CD8-positive, alpha-beta memory T cell (primary cell): ENCODE measurements at regions not wholly inside any gene's neighbourhood (a gene's known extent, or its start where the extent isn't known, plus 50 kb on each side); places are given as distances from the start of the nearest gene placed in this dataset.

Experiments used
- CTCF ChIA-PET: fragments of 350-600 bp; sonication (Branson Sonifier 250); formaldehyde crosslinking; loops from one replicate; lab custom pipeline; 2021; ENCODE audit warnings: antibody characterized with exemption; lab: Charles Lee
- POLR2A ChIA-PET: fragments of 350-600 bp; sonication (Branson Sonifier 250); formaldehyde crosslinking; loops from one replicate; lab custom pipeline; 2021; ENCODE audit warnings: antibody characterized with exemption; lab: Charles Lee
- DNase-seq, 5 donors: peaks; one replicate each; pipeline versions ENCODE4 v3.0.0 to v3.0.0-alpha.2; 2020 to 2022; ENCODE audit warnings: mixed read lengths in 1 of 5
- H3K27ac ChIP-seq: one replicate; pipeline ENCODE4 v1.7.0; 2013; ENCODE audit warnings: low read depth, mild to moderate bottlenecking, low read length, moderate library complexity
- H3K27me3 ChIP-seq: 2 replicates; pipeline ENCODE4 v1.7.0; 2013; ENCODE audit warnings: low read length, mild to moderate bottlenecking; ENCODE audit not compliant: insufficient read depth, poor library complexity, severe bottlenecking
- H3K36me3 ChIP-seq: 2 replicates; pipeline ENCODE4 v1.7.0; 2013; ENCODE audit warnings: mild to moderate bottlenecking, low read length, moderate library complexity; ENCODE audit not compliant: insufficient read depth
- H3K4me1 ChIP-seq: 2 replicates; pipeline ENCODE4 v1.7.0; 2013; ENCODE audit warnings: mild to moderate bottlenecking, low read length, moderate library complexity; ENCODE audit not compliant: insufficient read depth
- H3K4me3 ChIP-seq: 2 replicates; pipeline ENCODE4 v1.7.0; 2013; ENCODE audit warnings: mild to moderate bottlenecking, low read length
- H3K9me3 ChIP-seq: 2 replicates; pipeline ENCODE4 v1.7.0; 2013; ENCODE audit warnings: mild to moderate bottlenecking, low read length
- H3K27ac Mint-ChIP-seq, 8 donors: one replicate each; pipeline ENCODE4 v1.8.0; 2020 to 2021; ENCODE audit warnings: mixed read lengths in 8 of 8, mild to moderate bottlenecking in 6 of 8, inconsistent platforms in 3 of 8, moderate library complexity in 3 of 8
- H3K27me3 Mint-ChIP-seq, 2 donors: one replicate each; pipeline ENCODE4 v1.8.0; 2020 to 2021; ENCODE audit warnings: mixed read lengths in 2 of 2, mild to moderate bottlenecking in 1 of 2, moderate library complexity in 1 of 2
- H3K36me3 Mint-ChIP-seq, 3 donors: one replicate each; pipeline ENCODE4 v1.8.0; 2020 to 2021; ENCODE audit warnings: mixed read lengths in 3 of 3, inconsistent platforms in 1 of 3, mild to moderate bottlenecking in 1 of 3
- H3K4me1 Mint-ChIP-seq, 3 donors: one replicate each; pipeline ENCODE4 v1.8.0; 2020 to 2021; ENCODE audit warnings: mixed read lengths in 3 of 3, inconsistent platforms in 1 of 3, mild to moderate bottlenecking in 1 of 3
- H3K4me3 Mint-ChIP-seq, 7 donors: one replicate each; pipeline ENCODE4 v1.8.0; 2020 to 2021; ENCODE audit warnings: mixed read lengths in 7 of 7, mild to moderate bottlenecking in 6 of 7, moderate library complexity in 4 of 7, inconsistent platforms in 2 of 7
- H3K9me3 Mint-ChIP-seq, 5 donors: one replicate each; pipeline ENCODE4 v1.8.0; 2020 to 2022; ENCODE audit warnings: mixed read lengths in 5 of 5, mild to moderate bottlenecking in 3 of 5, moderate library complexity in 2 of 5, inconsistent platforms in 1 of 5

DNA sequence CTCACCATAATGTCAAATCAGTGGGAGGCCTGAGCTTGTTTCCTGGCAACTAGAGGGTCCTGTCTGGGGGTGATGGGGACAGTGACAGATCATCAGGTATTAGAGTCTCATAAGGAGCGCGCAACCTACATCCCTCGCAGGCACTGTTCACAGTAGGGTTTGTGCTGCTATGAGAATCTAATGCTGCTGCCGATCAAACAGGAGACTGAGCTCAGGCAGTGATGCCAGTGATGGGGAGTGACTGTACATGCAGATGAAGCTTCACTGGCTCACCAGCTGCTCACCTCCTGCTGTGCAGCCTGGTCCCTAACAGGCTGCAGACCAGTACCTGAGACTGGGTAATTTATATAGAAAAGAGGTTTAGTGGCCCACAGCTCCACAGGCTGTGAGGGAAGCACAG, 147.3 kb downstream of the TTLL2 start:
- Histone ChIP-seq H3K36me3 (no peaks in the 10 kb centered on the region), H3K4me3 (no peak overlapping the region), H3K27ac (no peak overlapping the region), H3K9me3 (no peaks in the 10 kb centered on the region), H3K4me1 (no peaks in the 10 kb centered on the region), H3K27me3 (no peaks in the 10 kb centered on the region)
- Mint-ChIP-seq H3K4me1 (peaks cover 0 to 7% (median 0%) of the 10 kb centered on the region in 3 donors), H3K27ac (no peak overlapping the region), H3K4me3 (no peak overlapping the region), H3K9me3 (no peaks in the 10 kb centered on the region), H3K36me3 (no peaks in the 10 kb centered on the region), H3K27me3 (peaks cover 0 to 2% of the 10 kb centered on the region in 2 donors)
- no peak for DNase-seq
- POLR2A ChIA-PET = no interaction called here
- CTCF ChIA-PET = no interaction called here

GRCh38 chr6:167472880-167473279, 148.0 kb downstream of the TTLL2 start:
- no peak for DNase-seq
- H3K4me3 Mint-ChIP-seq = no peak overlapping the region
- H3K4me1 Mint-ChIP-seq = peaks cover 0 to 7% (median 0%) of the 10 kb centered on the region in 3 donors
- H3K27ac Mint-ChIP-seq = no peak overlapping the region
- no peaks in the 10 kb centered on the region for H3K4me1 ChIP-seq
- H3K27me3 ChIP-seq = no peaks in the 10 kb centered on the region
- peaks cover 0 to 8% of the 10 kb centered on the region in 2 donors for H3K27me3 Mint-ChIP-seq
- H3K9me3 Mint-ChIP-seq = no peaks in the 10 kb centered on the region
- no peaks in the 10 kb centered on the region for H3K36me3 Mint-ChIP-seq
- H3K36me3 ChIP-seq = no peaks in the 10 kb centered on the region
- H3K9me3 ChIP-seq = no peaks in the 10 kb centered on the region
- POLR2A ChIA-PET = no interaction called here
- H3K27ac ChIP-seq = no peak overlapping the region
- H3K4me3 ChIP-seq = no peak overlapping the region
- CTCF ChIA-PET = no interaction called here

- CTCF ChIA-PET = no interaction called here
- Histone ChIP-seq H3K9me3 (no peaks in the 10 kb centered on the region), H3K27ac (no peak overlapping the region), H3K4me3 (no peak overlapping the region), H3K4me1 (no peaks in the 10 kb centered on the region), H3K36me3 (no peaks in the 10 kb centered on the region), H3K27me3 (no peaks in the 10 kb centered on the region)
- no peak overlapping the region for H3K4me3 Mint-ChIP-seq
- peaks cover 0 to 8% of the 10 kb centered on the region in 2 donors for H3K27me3 Mint-ChIP-seq
- peak overlapping the region in 1 of 8 donors; percentile 60 for H3K27ac Mint-ChIP-seq
- DNase-seq = no peak
- no peaks in the 10 kb centered on the region for H3K9me3 Mint-ChIP-seq
- POLR2A ChIA-PET = no interaction called here
- H3K4me1 Mint-ChIP-seq = peaks cover 0 to under 1% (median 0%) of the 10 kb centered on the region in 3 donors
- no peaks in the 10 kb centered on the region for H3K36me3 Mint-ChIP-seq
These were observed 149.3 kb downstream of the TTLL2 start for GRCh38 chr6:167474171-167474570.

DNA sequence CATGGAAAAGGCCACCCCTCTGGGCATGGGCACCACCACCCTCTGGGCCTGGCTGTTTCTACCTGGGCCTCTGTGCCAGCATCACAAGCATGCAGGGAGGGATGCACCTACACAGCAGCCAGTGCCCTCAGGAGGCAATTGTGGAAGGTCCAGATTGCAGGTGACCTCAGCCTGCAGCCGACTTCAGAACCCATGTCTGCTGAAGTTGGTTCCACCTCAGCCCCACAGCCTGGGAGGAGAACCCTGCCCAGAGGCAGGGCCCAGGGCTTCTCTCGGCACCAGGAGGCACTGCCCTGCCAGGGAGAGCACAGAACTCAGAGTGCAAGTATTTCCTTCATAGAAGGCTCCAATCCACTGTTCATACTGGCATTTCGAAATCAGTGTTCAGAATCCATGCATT, 149.8 kb downstream of the TTLL2 start:
- peaks cover 0 to 8% of the 10 kb centered on the region in 2 donors for H3K27me3 Mint-ChIP-seq
- H3K9me3 Mint-ChIP-seq = no peaks in the 10 kb centered on the region
- H3K27ac Mint-ChIP-seq = no peak overlapping the region
- ChIA-PET CTCF (no interaction called here), POLR2A (no interaction called here)
- no peaks in the 10 kb centered on the region for H3K36me3 Mint-ChIP-seq
- Histone ChIP-seq H3K9me3 (no peaks in the 10 kb centered on the region), H3K27me3 (no peaks in the 10 kb centered on the region), H3K4me1 (no peaks in the 10 kb centered on the region), H3K36me3 (no peaks in the 10 kb centered on the region), H3K27ac (no peak overlapping the region), H3K4me3 (no peak overlapping the region)
- H3K4me3 Mint-ChIP-seq = no peak overlapping the region
- no peak for DNase-seq
- no peaks in the 10 kb centered on the region for H3K4me1 Mint-ChIP-seq

DNA sequence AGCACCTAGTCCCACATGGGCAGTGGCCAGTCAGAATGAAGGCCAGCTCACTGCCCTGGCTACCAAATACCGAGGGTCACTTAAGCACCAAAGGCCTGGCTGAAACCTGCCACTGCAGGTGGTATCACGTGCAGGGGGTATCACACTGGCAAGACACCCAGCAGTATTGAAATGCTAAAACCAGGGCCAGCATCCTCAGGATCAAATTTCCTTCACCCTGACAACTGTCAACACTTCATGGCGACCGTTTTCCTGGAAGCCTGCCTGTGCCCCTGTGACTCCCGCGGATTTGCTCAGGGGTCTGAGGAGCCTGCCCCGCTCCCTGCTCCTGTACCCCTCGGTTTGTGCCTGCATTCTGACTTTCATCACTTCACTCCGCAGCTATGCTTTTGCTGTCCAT, 151.1 kb downstream of the TTLL2 start:
- H3K27me3 Mint-ChIP-seq = peaks cover 4 to 12% of the 10 kb centered on the region in 2 donors
- Histone ChIP-seq H3K4me1 (no peaks in the 10 kb centered on the region), H3K4me3 (no peak overlapping the region), H3K9me3 (no peaks in the 10 kb centered on the region), H3K27me3 (no peaks in the 10 kb centered on the region), H3K27ac (no peak overlapping the region), H3K36me3 (no peaks in the 10 kb centered on the region)
- CTCF ChIA-PET = no interaction called here
- no peaks in the 10 kb centered on the region for H3K36me3 Mint-ChIP-seq
- no peak overlapping the region for H3K4me3 Mint-ChIP-seq
- H3K27ac Mint-ChIP-seq = no peak overlapping the region
- H3K4me1 Mint-ChIP-seq = no peaks in the 10 kb centered on the region
- peaks cover 0 to 3% (median 0%) of the 10 kb centered on the region in 5 donors for H3K9me3 Mint-ChIP-seq
- no peak for DNase-seq
- POLR2A ChIA-PET = no interaction called here

DNA sequence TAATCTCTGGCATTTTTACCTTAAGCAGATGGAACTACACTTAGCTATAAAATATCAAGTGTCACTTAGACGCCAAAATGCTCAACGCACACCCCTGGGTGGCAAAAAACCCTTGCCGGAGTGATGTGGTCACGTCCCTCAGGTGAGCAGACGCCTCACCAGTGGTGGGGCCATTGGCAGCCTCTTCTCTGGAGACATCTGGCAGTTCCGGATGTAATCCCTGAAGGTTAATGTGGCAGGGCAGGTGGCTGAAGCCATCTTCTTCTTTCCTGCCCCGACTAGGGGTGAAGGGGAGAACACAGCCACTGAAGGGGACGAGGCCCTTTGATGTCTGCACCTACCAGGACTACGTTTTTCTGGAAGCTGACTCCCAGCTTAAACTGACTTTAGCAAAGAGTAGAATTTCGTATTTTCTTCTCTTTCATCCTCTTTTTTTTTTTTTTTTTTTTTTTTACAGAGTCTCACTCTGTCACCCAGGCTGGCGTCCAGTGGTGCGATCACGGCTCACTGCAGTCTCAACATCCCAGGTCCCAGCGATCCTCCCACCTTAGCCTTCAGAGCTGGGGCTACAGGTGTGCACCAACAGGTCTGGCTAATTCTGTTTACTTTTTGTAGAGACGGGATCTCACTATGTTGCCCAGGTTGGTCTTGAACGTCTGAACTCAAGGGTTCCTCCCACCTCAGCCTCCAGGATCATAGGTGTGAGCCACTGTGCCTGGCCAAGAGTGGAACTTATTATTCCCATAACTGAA, 152.1 kb downstream of the TTLL2 start:
- H3K4me1 ChIP-seq = no peaks in the 10 kb centered on the region
- DNase-seq = no peak
- no peak overlapping the region for H3K27ac ChIP-seq
- H3K36me3 ChIP-seq = no peaks in the 10 kb centered on the region
- H3K4me3 ChIP-seq = no peak overlapping the region
- peaks cover 0 to 3% (median 0%) of the 10 kb centered on the region in 5 donors for H3K9me3 Mint-ChIP-seq
- no peaks in the 10 kb centered on the region for H3K4me1 Mint-ChIP-seq
- CTCF ChIA-PET = no interaction called here
- H3K36me3 Mint-ChIP-seq = no peaks in the 10 kb centered on the region
- H3K4me3 Mint-ChIP-seq = no peak overlapping the region
- POLR2A ChIA-PET = no interaction called here
- H3K27ac Mint-ChIP-seq = no peak overlapping the region
- no peaks in the 10 kb centered on the region for H3K27me3 ChIP-seq
- H3K27me3 Mint-ChIP-seq = peaks cover 12% of the 10 kb centered on the region in 2 donors
- H3K9me3 ChIP-seq = no peaks in the 10 kb centered on the region

DNA sequence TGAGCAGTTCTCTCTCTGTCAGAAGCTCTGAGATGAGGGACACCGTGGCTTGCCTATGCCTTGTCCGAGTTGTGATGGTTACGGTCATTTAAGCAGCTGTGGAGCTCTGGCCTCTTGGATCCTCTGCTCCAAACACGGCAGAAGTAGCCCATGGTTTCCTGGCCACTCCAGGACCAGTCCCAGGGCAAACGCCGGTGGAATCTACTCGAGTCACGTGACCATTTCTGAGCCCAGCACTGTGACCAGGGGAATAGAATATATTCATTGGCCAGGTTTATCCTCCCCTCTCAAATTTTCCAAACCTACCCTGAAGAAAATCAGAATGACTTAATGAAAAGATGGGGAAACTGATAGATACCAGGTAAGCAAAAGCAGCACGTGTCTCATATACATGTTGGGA, 152.8 kb downstream of the TTLL2 start:
- H3K4me1 Mint-ChIP-seq = no peaks in the 10 kb centered on the region
- Histone ChIP-seq H3K27me3 (no peaks in the 10 kb centered on the region), H3K36me3 (no peaks in the 10 kb centered on the region), H3K4me3 (no peak overlapping the region), H3K4me1 (no peaks in the 10 kb centered on the region), H3K27ac (no peak overlapping the region), H3K9me3 (no peaks in the 10 kb centered on the region)
- no peaks in the 10 kb centered on the region for H3K36me3 Mint-ChIP-seq
- no peak overlapping the region for H3K27ac Mint-ChIP-seq
- H3K27me3 Mint-ChIP-seq = peaks cover 12 to 17% of the 10 kb centered on the region in 2 donors
- peaks cover 0 to 3% (median 0%) of the 10 kb centered on the region in 5 donors for H3K9me3 Mint-ChIP-seq
- ChIA-PET POLR2A (no interaction called here), CTCF (no interaction called here)
- DNase-seq = no peak
- no peak overlapping the region for H3K4me3 Mint-ChIP-seq

- CTCF ChIA-PET = no interaction called here
- Mint-ChIP-seq H3K27ac (no peak overlapping the region), H3K27me3 (peaks cover 10 to 25% of the 10 kb centered on the region in 2 donors), H3K36me3 (no peaks in the 10 kb centered on the region), H3K4me3 (peak overlapping the region in 1 of 7 donors; percentile 29), H3K9me3 (peaks cover 0 to 3% (median 0%) of the 10 kb centered on the region in 5 donors), H3K4me1 (no peaks in the 10 kb centered on the region)
- H3K4me3 ChIP-seq = no peak overlapping the region
- no peaks in the 10 kb centered on the region for H3K4me1 ChIP-seq
- H3K27me3 ChIP-seq = no peaks in the 10 kb centered on the region
- H3K36me3 ChIP-seq = no peaks in the 10 kb centered on the region
- DNase-seq = no peak
- POLR2A ChIA-PET = no interaction called here
- H3K27ac ChIP-seq = no peak overlapping the region
- H3K9me3 ChIP-seq = no peaks in the 10 kb centered on the region
These were observed 154.4 kb downstream of the TTLL2 start for GRCh38 chr6:167479301-167479700.
